ENCODE measurements at regions not wholly inside any gene's neighbourhood (a gene's known extent, or its start where the extent isn't known, plus 50 kb on each side); places are given as distances from the start of the nearest gene placed in this dataset.

- TF ChIP-seq CTCF (IDR thresholded peaks at IDR 0.05; ENCODE audit: poor library complexity) (no peak), EZH2 (IDR thresholded peaks at IDR 0.05; ENCODE audit: borderline replicate concordance) (no peak), EZH2phosphoT487 (IDR thresholded peaks at IDR 0.05; ENCODE audit: low read depth, severe bottlenecking, unreplicated experiment) (no peak)
These were observed 62.8 kb upstream of the SLC39A10 start for GRCh38 chr2:195594248-195594647.

Measured in hepatocyte (in vitro differentiated cells).